ENCODE measurements at regions not wholly inside any gene's neighbourhood (a gene's known extent, or its start where the extent isn't known, plus 50 kb on each side); places are given as distances from the start of the nearest gene placed in this dataset.
"Not testable (repeated sequence)": the region's sequence is repeated elsewhere in the genome, so short reads cannot be mapped to it uniquely, and the experiment has no call there.

GRCh38 chr7:25602730-25603426, 374.6 kb upstream of the NPVF start:
- DNase-seq = not testable (repeated sequence)

GRCh38 chr7:25603427-25603740, 375.1 kb upstream of the NPVF start:
- DNase-seq = not testable (repeated sequence)

GRCh38 chr7:25611196-25611595, 382.9 kb upstream of the NPVF start:
- no peak for DNase-seq

GRCh38 chr7:25613912-25614311, 385.6 kb upstream of the NPVF start:
- DNase-seq = no peak

GRCh38 chr7:25614415-25614814, 386.1 kb upstream of the NPVF start:
- DNase-seq = no peak

- DNase-seq = no peak
Measured at GRCh38 chr7:25615003-25615402, 386.7 kb upstream of the NPVF start.

GRCh38 chr7:25615593-25615992, 387.3 kb upstream of the NPVF start:
- no peak for DNase-seq

- no peak for DNase-seq
Measured at GRCh38 chr7:25617214-25617613, 388.9 kb upstream of the NPVF start.

- DNase-seq = no peak
Measured at GRCh38 chr7:25617673-25618072, 389.4 kb upstream of the NPVF start.

- DNase-seq = no peak
Measured at GRCh38 chr7:25619381-25619780, 391.1 kb upstream of the NPVF start.

GRCh38 chr7:25619963-25620799, 391.9 kb upstream of the NPVF start:
- no peak for DNase-seq

GRCh38 chr7:25621993-25622392, 393.7 kb upstream of the NPVF start:
- DNase-seq = no peak

- DNase-seq = no peak
Measured at GRCh38 chr7:25622695-25623094, 394.4 kb upstream of the NPVF start.

GRCh38 chr7:25624051-25624450, 395.8 kb upstream of the NPVF start:
- no peak for DNase-seq

GRCh38 chr7:25624833-25625232, 396.5 kb upstream of the NPVF start:
- DNase-seq = peak; percentile 71

- no peak for DNase-seq
Measured at GRCh38 chr7:25625306-25625992, 397.2 kb upstream of the NPVF start.

- DNase-seq = no peak
Measured at GRCh38 chr7:25626451-25627131, 398.3 kb upstream of the NPVF start.

GRCh38 chr7:25628446-25628845, 400.2 kb upstream of the NPVF start:
- no peak for DNase-seq

GRCh38 chr7:25632616-25633015, 404.3 kb upstream of the NPVF start:
- no peak for DNase-seq

GRCh38 chr7:25633426-25634036, 405.2 kb upstream of the NPVF start:
- DNase-seq = no peak

GRCh38 chr7:25636168-25636567, 407.9 kb upstream of the NPVF start:
- DNase-seq = no peak

GRCh38 chr7:25636871-25637283, 408.6 kb upstream of the NPVF start:
- no peak for DNase-seq

GRCh38 chr7:25638068-25638467, 409.8 kb upstream of the NPVF start:
- DNase-seq = no peak
